Middle frontal gyrus (tissue), 1 donor: ENCODE measurements at regions not wholly inside any gene's neighbourhood (a gene's known extent, or its start where the extent isn't known, plus 50 kb on each side); places are given as distances from the start of the nearest gene placed in this dataset.
"Not testable (repeated sequence)": the region's sequence is repeated elsewhere in the genome, so short reads cannot be mapped to it uniquely, and the experiment has no call there.

Source experiments
- DNase-seq: peaks from one replicate; pipeline ENCODE4 v3.0.0-alpha.2; 2015; ENCODE audit warnings: low spot score; ENCODE audit errors: extremely low spot score

- DNase-seq = not testable (repeated sequence)
Measured at GRCh38 chr2:64280812-64281211, 136.6 kb upstream of the PELI1 start.

DNA sequence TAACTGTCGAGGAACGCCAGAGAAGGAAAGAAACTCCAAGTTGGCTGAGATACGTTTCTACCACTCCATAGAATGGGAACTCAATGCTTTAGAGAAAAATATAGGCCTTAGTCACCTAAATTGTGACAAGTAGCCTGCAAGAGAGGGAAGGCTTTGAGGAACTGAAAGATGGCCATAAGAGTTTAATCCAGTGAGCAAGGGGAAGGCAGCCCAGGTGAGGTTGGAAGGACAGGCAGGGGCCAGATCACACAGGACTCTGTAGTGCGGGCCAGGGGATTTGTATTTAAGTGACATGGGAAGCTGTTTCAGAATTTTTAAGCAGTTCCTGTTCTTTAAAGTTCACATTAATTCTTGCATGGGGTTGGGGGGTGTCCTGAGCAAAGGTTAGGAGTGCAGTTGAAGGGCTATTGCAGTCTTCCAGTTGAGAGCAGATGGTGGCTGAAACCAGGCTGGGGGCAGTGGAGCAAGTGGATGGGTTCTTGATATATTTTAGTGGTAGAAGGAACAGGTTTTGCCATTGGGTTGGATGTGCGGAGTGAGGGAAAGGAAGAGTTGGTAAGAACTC, 138.9 kb upstream of the PELI1 start:
- DNase-seq = no peak

- DNase-seq = no peak
Measured at GRCh38 chr2:64283641-64284361, 139.6 kb upstream of the PELI1 start.

GRCh38 chr2:64284751-64285150, 140.5 kb upstream of the PELI1 start:
- DNase-seq = no peak

GRCh38 chr2:64287202-64287740, 143.1 kb upstream of the PELI1 start:
- DNase-seq = no peak

GRCh38 chr2:64288321-64289193, 144.3 kb upstream of the PELI1 start:
- no peak for DNase-seq

DNA sequence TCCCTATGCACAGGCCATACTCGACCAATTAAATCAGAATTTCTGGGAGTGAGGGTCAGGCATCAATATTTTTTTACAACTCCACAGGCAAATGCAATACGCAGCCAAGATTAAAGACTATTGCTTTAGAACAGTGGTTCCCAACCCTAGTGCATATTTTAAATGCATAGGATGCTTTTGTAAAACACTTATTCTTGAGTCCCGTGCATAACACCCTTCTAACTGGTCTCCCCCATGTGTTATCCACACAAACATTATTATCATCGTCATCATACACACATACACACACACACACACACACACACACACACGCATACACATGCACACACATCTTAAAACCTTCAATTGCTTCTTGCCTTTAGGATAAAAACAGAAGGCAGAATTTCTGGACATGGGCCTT, 145.0 kb upstream of the PELI1 start:
- no peak for DNase-seq

- DNase-seq = no peak
Measured at GRCh38 chr2:64289737-64290136, 145.5 kb upstream of the PELI1 start.

- DNase-seq = no peak
Measured at GRCh38 chr2:64291181-64291580, 147.0 kb upstream of the PELI1 start.

DNA sequence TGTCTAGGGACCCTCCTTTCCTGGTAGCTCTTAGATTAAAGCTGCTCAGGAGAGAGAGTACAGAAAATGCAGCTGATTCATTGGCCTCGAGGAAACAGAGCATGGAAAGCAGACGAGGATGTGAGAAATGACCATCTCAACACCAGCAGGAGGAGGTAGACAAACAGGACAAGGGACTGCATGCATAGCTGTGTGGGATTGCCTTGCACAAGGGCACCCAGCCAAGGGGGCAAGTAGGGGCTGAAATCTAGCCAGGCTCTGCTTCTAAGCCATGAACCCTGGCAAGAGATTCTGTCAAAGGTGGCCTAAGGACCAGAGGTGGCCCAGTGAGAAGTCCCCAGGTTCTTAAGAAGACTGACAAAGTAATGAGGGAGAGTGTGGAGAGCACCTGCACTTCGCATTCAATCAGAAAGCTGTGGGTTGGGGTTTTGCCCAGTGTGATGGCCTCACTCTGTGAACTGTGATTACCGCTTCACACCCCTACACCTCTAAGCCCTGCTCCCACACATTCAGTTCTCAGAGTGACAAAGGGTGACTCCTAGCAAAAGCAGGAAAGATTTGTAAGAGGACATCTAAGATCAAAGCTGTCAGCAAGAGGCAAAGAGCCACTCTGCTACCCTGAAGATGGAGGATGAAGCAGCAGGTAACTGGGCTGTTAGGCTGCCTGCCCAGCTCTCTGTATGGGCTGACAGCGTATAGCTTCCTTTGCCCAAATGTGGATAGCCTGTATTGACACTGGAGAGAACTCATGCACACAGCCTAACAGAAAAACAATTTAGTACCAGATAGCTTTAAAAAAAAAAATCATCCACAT, 151.3 kb upstream of the PELI1 start:
- DNase-seq = no peak

DNA sequence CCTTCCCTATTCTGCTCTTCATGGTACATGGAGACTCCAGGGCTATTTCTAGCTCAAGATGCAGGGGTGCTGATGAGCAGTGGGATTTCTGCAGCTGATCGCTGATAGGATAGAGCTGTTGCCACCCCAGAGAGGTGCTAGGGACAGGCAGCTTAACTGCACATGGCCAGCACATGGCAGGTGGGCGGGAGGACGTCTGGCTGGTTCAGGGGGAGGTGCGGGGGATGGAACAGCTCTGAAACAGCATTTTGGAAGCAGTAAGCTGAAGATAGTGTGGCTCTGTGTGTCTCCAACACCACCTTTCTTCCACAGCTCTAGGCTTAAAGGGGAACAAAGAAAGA, 151.9 kb upstream of the PELI1 start:
- peak; percentile 60 for DNase-seq

- DNase-seq = no peak
Measured at GRCh38 chr2:64296695-64297346, 152.6 kb upstream of the PELI1 start.

DNA sequence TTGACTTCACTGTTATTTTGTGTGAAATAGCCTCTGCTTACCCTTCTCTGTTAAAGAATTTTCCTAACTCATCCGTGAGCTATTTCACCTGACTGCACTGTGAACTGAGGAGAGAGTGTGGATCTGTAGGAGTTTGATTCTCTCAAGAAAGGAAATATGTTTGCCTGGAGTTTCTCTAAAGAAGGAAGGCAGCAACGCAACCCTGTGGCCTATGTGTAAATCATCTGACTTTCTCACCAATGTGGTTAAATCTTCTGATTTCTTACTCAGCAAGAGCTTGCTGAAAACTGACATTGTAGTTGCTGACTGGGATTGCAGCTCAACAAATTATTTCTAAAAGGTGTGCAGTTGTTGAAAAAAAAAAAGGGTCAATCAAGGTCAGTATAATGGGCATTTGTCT, 153.9 kb upstream of the PELI1 start:
- no peak for DNase-seq

- DNase-seq = no peak
Measured at GRCh38 chr2:64300066-64300465, 153.9 kb upstream of the LGALSL start.

GRCh38 chr2:64303250-64303649, 150.7 kb upstream of the LGALSL start:
- DNase-seq = no peak

DNA sequence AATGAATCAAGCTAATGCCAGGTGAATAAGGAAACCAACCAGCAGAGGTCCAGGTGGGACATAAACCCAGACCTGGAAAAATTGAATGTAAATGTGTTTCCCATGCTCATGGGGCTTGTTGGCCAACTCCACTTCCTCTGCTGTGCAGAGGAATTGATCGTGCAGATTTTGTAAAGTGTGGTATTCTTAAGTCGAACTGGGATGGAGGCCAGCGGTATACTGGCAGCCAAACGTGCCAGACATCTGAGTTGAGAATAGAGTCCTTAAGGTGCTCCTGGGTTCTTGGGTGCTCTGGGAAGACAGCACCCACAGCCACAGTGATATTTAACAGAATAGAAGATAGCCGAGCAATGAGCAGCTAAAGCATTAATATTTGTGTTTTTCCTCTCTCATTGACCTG, 146.5 kb upstream of the LGALSL start:
- DNase-seq = no peak

DNA sequence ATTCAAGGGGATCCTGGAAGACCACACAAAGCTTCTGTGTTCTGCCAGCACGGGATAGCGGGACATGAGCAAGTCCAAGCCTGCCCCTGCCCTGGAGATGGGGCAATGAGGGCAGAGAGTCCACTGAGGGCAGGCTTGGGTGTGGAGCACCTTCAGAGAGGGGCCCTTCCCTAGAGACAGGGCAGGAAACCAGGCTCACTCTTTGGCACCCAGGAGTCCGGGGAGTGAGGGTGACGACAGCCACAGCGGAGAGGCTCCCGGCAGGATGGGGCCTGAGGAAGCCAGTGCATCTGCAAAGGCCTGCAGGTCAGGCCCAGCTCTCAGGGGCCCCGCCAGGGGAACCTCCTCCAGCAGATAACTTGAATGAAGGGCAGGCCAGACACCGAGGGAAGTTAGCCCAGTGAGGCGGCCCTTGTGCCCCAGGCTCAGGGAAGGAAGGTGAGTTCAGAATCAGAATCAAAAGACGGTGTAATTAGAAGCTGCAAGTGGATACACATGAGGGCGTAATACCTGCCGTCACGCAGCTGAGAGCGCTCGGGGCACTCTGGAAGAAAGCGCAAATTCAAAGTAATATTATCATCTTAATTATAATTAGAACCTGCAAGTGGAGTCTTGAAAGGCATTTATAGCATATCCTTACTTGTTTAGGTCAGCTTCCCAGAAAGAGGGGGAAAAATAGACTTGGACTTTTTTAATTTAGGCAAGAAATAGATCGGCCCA, 142.6 kb upstream of the LGALSL start:
- no peak for DNase-seq

DNA sequence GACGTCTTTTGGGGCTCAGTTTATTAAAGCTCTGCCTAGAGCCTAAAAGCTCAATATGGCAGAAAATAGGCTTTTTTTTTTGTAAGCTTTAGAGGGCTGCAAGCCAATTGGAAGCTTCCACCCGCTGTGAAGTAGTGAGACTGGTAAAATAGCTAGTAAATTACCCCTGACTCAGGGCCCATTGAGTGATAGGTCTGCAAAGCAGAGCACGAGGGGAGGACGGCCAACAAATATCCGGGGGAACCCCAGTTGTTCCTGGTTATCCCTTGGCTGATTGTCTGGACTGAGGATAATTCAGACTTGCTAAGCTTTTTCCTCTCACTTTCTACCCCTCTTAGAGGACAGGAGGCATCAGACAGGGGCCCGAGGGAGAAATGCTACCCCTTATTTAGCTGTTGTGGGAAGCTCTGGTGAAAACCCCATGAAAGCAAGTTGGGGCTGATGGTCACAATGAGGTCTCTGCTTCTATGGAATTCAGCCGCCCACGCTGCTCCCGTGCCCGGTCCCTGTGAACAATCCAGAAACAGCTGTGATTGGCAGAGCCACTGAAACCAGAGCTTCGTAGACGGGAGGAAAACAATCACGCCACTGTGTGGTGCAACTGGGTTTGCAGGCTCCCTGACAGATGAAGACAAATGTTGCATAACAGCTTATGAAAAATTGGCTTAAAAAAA, 141.9 kb upstream of the LGALSL start:
- peak; percentile 73 for DNase-seq

DNA sequence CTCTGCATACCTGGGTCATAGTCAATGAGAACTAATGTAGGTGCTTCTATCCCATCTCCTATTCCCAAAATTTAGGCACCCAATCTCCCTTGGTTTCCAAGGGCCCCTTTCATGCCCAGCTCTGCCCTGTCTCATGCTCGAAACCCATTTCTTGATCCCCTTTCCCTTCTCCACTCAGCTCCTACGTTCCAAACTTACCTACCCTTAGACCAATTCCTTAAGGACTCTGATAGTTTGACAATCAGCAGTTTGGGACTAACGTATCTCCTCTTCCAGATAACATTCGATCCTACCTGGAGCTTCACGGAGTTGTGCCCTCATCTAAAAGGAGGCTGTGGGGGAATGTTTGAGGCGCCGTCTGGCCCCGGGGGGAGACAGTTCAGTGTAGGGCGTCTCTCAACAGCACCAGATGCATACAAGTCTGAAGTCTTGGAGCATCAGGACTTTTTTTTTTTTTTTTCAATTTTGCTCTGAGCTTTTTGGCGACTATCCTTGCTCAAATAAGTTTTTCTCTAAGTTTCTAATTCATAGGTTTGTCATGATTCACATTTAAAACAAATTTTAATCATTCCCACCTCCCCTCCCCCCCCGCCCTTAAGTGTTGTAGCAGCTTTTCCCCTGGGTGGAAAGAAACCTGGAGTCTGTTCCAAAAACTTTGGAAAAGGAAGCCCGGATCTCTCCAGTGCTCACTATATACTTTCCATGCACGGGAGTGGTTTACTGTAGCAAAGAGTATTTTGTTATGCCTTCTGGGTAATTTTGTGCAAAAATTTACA, 141.2 kb upstream of the LGALSL start:
- no peak for DNase-seq
